ENCODE measurements at regions not wholly inside any gene's neighbourhood (a gene's known extent, or its start where the extent isn't known, plus 50 kb on each side); places are given as distances from the start of the nearest gene placed in this dataset.

- Histone ChIP-seq H3K4me2 (ENCODE audit: low read length) (no peak overlapping the region), H3K4me1 (ENCODE audit: control insufficient read depth in 1 of 2, insufficient read depth in 2 of 2, low read length in 2 of 2) (no peaks in the 10 kb centered on the region), H3K36me3 (ENCODE audit: control insufficient read depth in 1 of 2, insufficient read depth in 2 of 2, low read length in 2 of 2) (no peaks in the 10 kb centered on the region), H3K27me3 (ENCODE audit: insufficient read depth, low read length) (no peaks in the 10 kb centered on the region), H4K20me1 (ENCODE audit: insufficient read depth) (no peaks in the 10 kb centered on the region), H3K27ac (ENCODE audit: low read depth, low read length) (no peak overlapping the region), H3K9ac (ENCODE audit: low read length) (no peak overlapping the region), H3K9me3 (ENCODE audit: control insufficient read depth in 1 of 2, insufficient read depth in 1 of 2, low read depth in 1 of 2, low read length in 2 of 2) (no peaks in the 10 kb centered on the region), H3K9me2 (ENCODE audit: insufficient read depth) (no peaks in the 10 kb centered on the region), H2AFZ (ENCODE audit: low read depth, low read length, poor library complexity, severe bottlenecking) (no peak overlapping the region), H3K4me3 (replicated peaks in 1 of 2; ENCODE audit: low read depth in 1 of 2, low read length in 2 of 2) (no peak overlapping the region), H3K79me2 (ENCODE audit: insufficient read depth, low read length) (no peaks in the 10 kb centered on the region)
- DNase-seq (ENCODE audit: low read depth, low spot score) (no peak), ATAC-seq (no peak)
- RAD21 ChIA-PET (ENCODE audit: low non-redundant PET in 1 of 2, low total read pairs in 2 of 2, uncharacterized antibody in 2 of 2, unreplicated experiment in 2 of 2) = no interaction called here
- intact Hi-C loops (cut with micrococcal nuclease) = no loop called here
- CTCF ChIA-PET = no interaction called here
- no peak for TF ChIP-seq SRF (IDR thresholded peaks at IDR 0.05; ENCODE audit: low read depth)
- no peak for TF ChIP-seq ZNF274 (IDR thresholded peaks at IDR 0.05; ENCODE audit: low read depth, low read length)
- BruUV-seq (replicated peaks) = no TSS peak
- POLR2A ChIA-PET = no interaction called here
Observed at GRCh38 chr12:42689699-42690098, 100.2 kb upstream of the PRICKLE1 start.

- intact Hi-C loops (cut with micrococcal nuclease) = no loop called here
- H3K27ac ChIP-seq (ENCODE audit: low read depth, low read length) = no peak overlapping the region
- BruUV-seq (replicated peaks) = no TSS peak
- no peak overlapping the region for H2AFZ ChIP-seq (ENCODE audit: low read depth, low read length, poor library complexity, severe bottlenecking)
- H3K9me3 ChIP-seq (ENCODE audit: control insufficient read depth in 1 of 2, insufficient read depth in 1 of 2, low read depth in 1 of 2, low read length in 2 of 2) = no peaks in the 10 kb centered on the region
- H3K4me1 ChIP-seq (ENCODE audit: control insufficient read depth in 1 of 2, insufficient read depth in 2 of 2, low read length in 2 of 2) = no peaks in the 10 kb centered on the region
- no peak overlapping the region for H3K4me3 ChIP-seq (replicated peaks in 1 of 2; ENCODE audit: low read depth in 1 of 2, low read length in 2 of 2)
- no peak overlapping the region for H3K4me2 ChIP-seq (ENCODE audit: low read length)
- no peaks in the 10 kb centered on the region for H4K20me1 ChIP-seq (ENCODE audit: insufficient read depth)
- DNase-seq (ENCODE audit: low read depth, low spot score) (no peak), ATAC-seq (no peak)
- TF ChIP-seq MAX (IDR thresholded peaks at IDR 0.05) (no peak), CTCF (IDR thresholded peaks at IDR 0.05 in 2 of 3, conservative IDR thresholded peaks at IDR 0.05 in 1 of 3; ENCODE audit: borderline replicate concordance in 1 of 3, insufficient read depth in 1 of 3, low read depth in 2 of 3, low read length in 2 of 3) (no peak), CBX3 (IDR thresholded peaks at IDR 0.05; ENCODE audit: low read depth) (no peak), RAD21 (IDR thresholded peaks at IDR 0.05; ENCODE audit: low read depth) (no peak), ELF1 (IDR thresholded peaks at IDR 0.05; ENCODE audit: borderline replicate concordance, low read depth) (no peak), SIN3A (IDR thresholded peaks at IDR 0.05; ENCODE audit: low read depth) (no peak), ATF3 (IDR thresholded peaks at IDR 0.05) (no peak), YY1 (IDR thresholded peaks at IDR 0.05; ENCODE audit: extremely low read depth, insufficient replicate concordance, low read depth, low read length) (no peak)
- H3K27me3 ChIP-seq (ENCODE audit: insufficient read depth, low read length) = no peaks in the 10 kb centered on the region
- POLR2A ChIA-PET = no interaction called here
- CTCF ChIA-PET = no interaction called here
- no peaks in the 10 kb centered on the region for H3K79me2 ChIP-seq (ENCODE audit: insufficient read depth, low read length)
- RAD21 ChIA-PET (ENCODE audit: low non-redundant PET in 1 of 2, low total read pairs in 2 of 2, uncharacterized antibody in 2 of 2, unreplicated experiment in 2 of 2) = no interaction called here
- no peaks in the 10 kb centered on the region for H3K9me2 ChIP-seq (ENCODE audit: insufficient read depth)
- no peaks in the 10 kb centered on the region for H3K36me3 ChIP-seq (ENCODE audit: control insufficient read depth in 1 of 2, insufficient read depth in 2 of 2, low read length in 2 of 2)
- no peak overlapping the region for H3K9ac ChIP-seq (ENCODE audit: low read length)
Observed at GRCh38 chr12:42686514-42687172, 97.1 kb upstream of the PRICKLE1 start.
